Neuron (in vitro differentiated cells): ENCODE measurements at regions not wholly inside any gene's neighbourhood (a gene's known extent, or its start where the extent isn't known, plus 50 kb on each side); places are given as distances from the start of the nearest gene placed in this dataset.

ENCODE experiments used
- H2AFZ ChIP-seq: one replicate; pipeline ENCODE4 v1.6.1; 2013; ENCODE audit warnings: low read depth, mild to moderate bottlenecking, inconsistent platforms, low read length, moderate library complexity
- H3K27me3 ChIP-seq: one replicate; pipeline ENCODE4 v1.6.1; 2013; ENCODE audit warnings: low read length; ENCODE audit not compliant: insufficient read depth
- H3K36me3 ChIP-seq: one replicate; pipeline ENCODE4 v1.6.1; 2013; ENCODE audit warnings: low read length; ENCODE audit not compliant: insufficient read depth
- H3K4me1 ChIP-seq: one replicate; pipeline ENCODE4 v1.6.1; 2013; ENCODE audit warnings: low read length; ENCODE audit not compliant: insufficient read depth
- H3K4me3 ChIP-seq: 2 replicates; pipeline ENCODE4 v1.5.1; 2013; ENCODE audit warnings: mild to moderate bottlenecking, low read length, moderate library complexity
- H3K9me3 ChIP-seq: one replicate; pipeline ENCODE4 v1.6.1; 2013; ENCODE audit warnings: low read length

- no peaks in the 10 kb centered on the region for H3K9me3 ChIP-seq
- H3K4me3 ChIP-seq: no peak overlapping the region
- no peaks in the 10 kb centered on the region for H3K27me3 ChIP-seq
- H3K4me1 ChIP-seq: no peaks in the 10 kb centered on the region
- no peaks in the 10 kb centered on the region for H3K36me3 ChIP-seq
- no peak overlapping the region for H2AFZ ChIP-seq
These were observed 156.1 kb downstream of the PIK3R1 start for GRCh38 chr5:68371607-68372006.

- no peaks in the 10 kb centered on the region for H3K36me3 ChIP-seq
- H3K27me3 ChIP-seq: no peaks in the 10 kb centered on the region
- H3K4me1 ChIP-seq: no peaks in the 10 kb centered on the region
- no peak overlapping the region for H2AFZ ChIP-seq
- no peak overlapping the region for H3K4me3 ChIP-seq
- H3K9me3 ChIP-seq: no peaks in the 10 kb centered on the region
These were observed 156.6 kb downstream of the PIK3R1 start for GRCh38 chr5:68372161-68372560.

GRCh38 chr5:68373050-68373449, 157.5 kb downstream of the PIK3R1 start:
- H3K4me1 ChIP-seq: no peaks in the 10 kb centered on the region
- no peaks in the 10 kb centered on the region for H3K27me3 ChIP-seq
- H3K4me3 ChIP-seq: no peak overlapping the region
- H3K36me3 ChIP-seq: no peaks in the 10 kb centered on the region
- no peak overlapping the region for H2AFZ ChIP-seq
- no peaks in the 10 kb centered on the region for H3K9me3 ChIP-seq

GRCh38 chr5:68374796-68375518, 159.4 kb downstream of the PIK3R1 start:
- Histone ChIP-seq H3K27me3 (no peaks in the 10 kb centered on the region), H3K4me1 (no peaks in the 10 kb centered on the region), H3K9me3 (no peaks in the 10 kb centered on the region), H3K36me3 (no peaks in the 10 kb centered on the region), H2AFZ (no peak overlapping the region), H3K4me3 (no peak overlapping the region)

- Histone ChIP-seq H3K9me3 (no peaks in the 10 kb centered on the region), H3K4me1 (no peaks in the 10 kb centered on the region), H3K36me3 (no peaks in the 10 kb centered on the region), H3K4me3 (no peak overlapping the region), H2AFZ (no peak overlapping the region), H3K27me3 (no peaks in the 10 kb centered on the region)
These were observed 160.0 kb downstream of the PIK3R1 start for GRCh38 chr5:68375540-68375939.

- Histone ChIP-seq H2AFZ (no peak overlapping the region), H3K4me1 (no peaks in the 10 kb centered on the region), H3K36me3 (no peaks in the 10 kb centered on the region), H3K4me3 (no peak overlapping the region), H3K9me3 (no peaks in the 10 kb centered on the region), H3K27me3 (no peaks in the 10 kb centered on the region)
These were observed 161.4 kb downstream of the PIK3R1 start for GRCh38 chr5:68376935-68377334.

GRCh38 chr5:68377733-68378132, 162.2 kb downstream of the PIK3R1 start:
- Histone ChIP-seq H3K9me3 (no peaks in the 10 kb centered on the region), H2AFZ (no peak overlapping the region), H3K4me1 (no peaks in the 10 kb centered on the region), H3K4me3 (no peak overlapping the region), H3K27me3 (no peaks in the 10 kb centered on the region), H3K36me3 (no peaks in the 10 kb centered on the region)

GRCh38 chr5:68378204-68378820, 162.8 kb downstream of the PIK3R1 start:
- Histone ChIP-seq H3K4me3 (no peak overlapping the region), H3K36me3 (no peaks in the 10 kb centered on the region), H3K9me3 (no peaks in the 10 kb centered on the region), H3K4me1 (no peaks in the 10 kb centered on the region), H2AFZ (no peak overlapping the region), H3K27me3 (no peaks in the 10 kb centered on the region)

GRCh38 chr5:68379275-68380036, 163.9 kb downstream of the PIK3R1 start:
- Histone ChIP-seq H3K4me3 (no peak overlapping the region), H3K9me3 (no peaks in the 10 kb centered on the region), H2AFZ (no peak overlapping the region), H3K27me3 (no peaks in the 10 kb centered on the region), H3K4me1 (no peaks in the 10 kb centered on the region), H3K36me3 (no peaks in the 10 kb centered on the region)

GRCh38 chr5:68380078-68380477, 164.5 kb downstream of the PIK3R1 start:
- no peaks in the 10 kb centered on the region for H3K4me1 ChIP-seq
- no peaks in the 10 kb centered on the region for H3K9me3 ChIP-seq
- H3K36me3 ChIP-seq: no peaks in the 10 kb centered on the region
- no peak overlapping the region for H3K4me3 ChIP-seq
- no peaks in the 10 kb centered on the region for H3K27me3 ChIP-seq
- no peak overlapping the region for H2AFZ ChIP-seq

- Histone ChIP-seq H3K9me3 (no peaks in the 10 kb centered on the region), H3K27me3 (no peaks in the 10 kb centered on the region), H3K36me3 (no peaks in the 10 kb centered on the region), H3K4me1 (no peaks in the 10 kb centered on the region), H2AFZ (no peak overlapping the region), H3K4me3 (no peak overlapping the region)
These were observed 165.5 kb downstream of the PIK3R1 start for GRCh38 chr5:68381060-68381459.

- H3K27me3 ChIP-seq: no peaks in the 10 kb centered on the region
- H2AFZ ChIP-seq: no peak overlapping the region
- H3K9me3 ChIP-seq: no peaks in the 10 kb centered on the region
- no peaks in the 10 kb centered on the region for H3K4me1 ChIP-seq
- H3K4me3 ChIP-seq: no peak overlapping the region
- no peaks in the 10 kb centered on the region for H3K36me3 ChIP-seq
These were observed 166.4 kb downstream of the PIK3R1 start for GRCh38 chr5:68381909-68382308.

GRCh38 chr5:68382640-68383039, 167.1 kb downstream of the PIK3R1 start:
- Histone ChIP-seq H3K36me3 (no peaks in the 10 kb centered on the region), H3K4me1 (no peaks in the 10 kb centered on the region), H2AFZ (no peak overlapping the region), H3K9me3 (no peaks in the 10 kb centered on the region), H3K4me3 (no peak overlapping the region), H3K27me3 (no peaks in the 10 kb centered on the region)
